CD14-positive monocyte (primary cell): ENCODE measurements at regions not wholly inside any gene's neighbourhood (a gene's known extent, or its start where the extent isn't known, plus 50 kb on each side); places are given as distances from the start of the nearest gene placed in this dataset.

ENCODE experiments used
- DNase-seq, 3 donors: peaks; one replicate each; pipeline ENCODE4 v3.0.0-alpha.2; 2011 to 2022
- H2AFZ ChIP-seq: 2 replicates; pipeline ENCODE4 v1.6.0; 2012; ENCODE audit warnings: mild to moderate bottlenecking, low read depth, low read length, inconsistent platforms; ENCODE audit not compliant: insufficient read depth, poor library complexity, severe bottlenecking
- H3K27ac ChIP-seq, 2 donors: 1 replicate in 1 of 2; 2 replicates in 1 of 2; pipeline ENCODE4 v1.5.1; 2012 to 2013; ENCODE audit warnings: low read length in 2 of 2, control low read depth in 1 of 2, inconsistent platforms in 1 of 2, low read depth in 1 of 2, mild to moderate bottlenecking in 1 of 2
- H3K27me3 ChIP-seq, 2 donors: one replicate each; pipeline versions ENCODE4 v1.6.0 to v1.6.1; 2011 to 2013; ENCODE audit warnings: low read length in 2 of 2; ENCODE audit not compliant: control insufficient read depth in 2 of 2, insufficient read depth in 2 of 2
- H3K36me3 ChIP-seq, 2 donors: replicated peaks in 1 of 2; 1 replicate in 1 of 2; 2 replicates in 1 of 2; pipeline versions ENCODE4 v1.5.1 to v1.6.1; 2012 to 2013; ENCODE audit warnings: low read length in 2 of 2, control low read depth in 1 of 2, inconsistent platforms in 1 of 2, mild to moderate bottlenecking in 1 of 2; ENCODE audit not compliant: insufficient read depth in 2 of 2, control insufficient read depth in 1 of 2
- H3K4me1 ChIP-seq, 2 donors: 1 replicate in 1 of 2; 2 replicates in 1 of 2; pipeline versions ENCODE4 v1.5.1 to v1.6.1; 2012 to 2013; ENCODE audit warnings: low read length in 2 of 2, control low read depth in 1 of 2, inconsistent platforms in 1 of 2, mild to moderate bottlenecking in 1 of 2, moderate library complexity in 1 of 2; ENCODE audit not compliant: insufficient read depth in 2 of 2, control insufficient read depth in 1 of 2
- H3K4me2 ChIP-seq: replicated peaks from 2 replicates; pipeline ENCODE3; 2012; ENCODE audit warnings: low read length, moderate library complexity, mild to moderate bottlenecking; ENCODE audit not compliant: poor library complexity, severe bottlenecking; ENCODE audit errors: extremely low read depth
- H3K4me3 ChIP-seq, 3 experiments: fragments of 200-600 bp in 1 of 3; sonication (generic) in 1 of 3; replicated peaks in 1 of 3; 1 replicate in 2 of 3; 2 replicates in 1 of 3; pipeline ENCODE4 v1.5.1; 2011 to 2013; ENCODE audit warnings: low read length in 3 of 3, mild to moderate bottlenecking in 3 of 3, control low read depth in 2 of 3, low read depth in 2 of 3, inconsistent platforms in 1 of 3, moderate library complexity in 1 of 3
- H3K79me2 ChIP-seq: 2 replicates; pipeline ENCODE4 v1.6.0; 2012; ENCODE audit warnings: mild to moderate bottlenecking, control low read depth, inconsistent platforms, low read length, moderate library complexity; ENCODE audit not compliant: insufficient read depth
- H3K9ac ChIP-seq: 2 replicates; pipeline ENCODE4 v1.6.0; 2017; ENCODE audit warnings: low read length, mild to moderate bottlenecking; ENCODE audit not compliant: insufficient read depth, poor library complexity, severe bottlenecking
- H3K9me3 ChIP-seq, 2 donors: replicated peaks in 1 of 2; 1 replicate in 1 of 2; 2 replicates in 1 of 2; pipeline versions ENCODE4 v1.5.1 to v1.6.1; 2012 to 2013; ENCODE audit warnings: low read length in 2 of 2, control low read depth in 1 of 2; ENCODE audit not compliant: control insufficient read depth in 1 of 2, insufficient read depth in 1 of 2
- H4K20me1 ChIP-seq: 2 replicates; pipeline ENCODE4 v1.6.0; 2012; ENCODE audit warnings: mild to moderate bottlenecking, low read length, control low read depth, moderate library complexity; ENCODE audit not compliant: insufficient read depth
- H3K27ac Mint-ChIP-seq, 7 donors: one replicate each; pipeline ENCODE4 v1.8.0; 2020; ENCODE audit warnings: mild to moderate bottlenecking in 7 of 7, mixed read lengths in 7 of 7, moderate library complexity in 6 of 7, inconsistent platforms in 2 of 7
- H3K27me3 Mint-ChIP-seq, 3 donors: one replicate each; pipeline ENCODE4 v1.8.0; 2021 to 2022; ENCODE audit warnings: low read depth in 3 of 3, mild to moderate bottlenecking in 3 of 3, mixed read lengths in 3 of 3, moderate library complexity in 3 of 3, inconsistent platforms in 1 of 3
- H3K36me3 Mint-ChIP-seq, 2 donors: one replicate each; pipeline ENCODE4 v1.8.0; 2020; ENCODE audit warnings: mixed read lengths in 2 of 2, inconsistent platforms in 1 of 2, mild to moderate bottlenecking in 1 of 2
- H3K4me1 Mint-ChIP-seq: one replicate; pipeline ENCODE4 v1.8.0; 2020; ENCODE audit warnings: mild to moderate bottlenecking, mixed read lengths
- H3K4me3 Mint-ChIP-seq, 2 donors: one replicate each; pipeline ENCODE4 v1.8.0; 2020; ENCODE audit warnings: mild to moderate bottlenecking in 2 of 2, mixed read lengths in 2 of 2, moderate library complexity in 1 of 2
- H3K9me3 Mint-ChIP-seq, 7 donors: one replicate each; pipeline ENCODE4 v1.8.0; 2020 to 2022; ENCODE audit warnings: mixed read lengths in 7 of 7, mild to moderate bottlenecking in 6 of 7, moderate library complexity in 6 of 7, inconsistent platforms in 2 of 7
- CTCF ChIP-seq: fragments of 200-600 bp; IDR thresholded peaks from one replicate; pipeline ENCODE4 v1.8.0; 2022; ENCODE audit warnings: antibody characterized with exemption, mild to moderate bottlenecking
- WGBS: methylation state at CpG from one replicate; pipeline ENCODE4 v1.1.5; 2013; ENCODE audit warnings: missing lambda C conversion rate; ENCODE audit not compliant: insufficient coverage; 5-methylcytosine and 5-hydroxymethylcytosine counted together
- intact Hi-C, 2 donors: fragments of 100-400 bp; cut with micrococcal nuclease; formaldehyde crosslinking; loops; one replicate each; pipeline versions ENCODE4 v1.15.0 to v1.15.1; 2023

GRCh38 chr18:1048032-1048431, 143.4 kb downstream of the ADCYAP1 start:
- Histone ChIP-seq H4K20me1 (no peaks in the 10 kb centered on the region), H3K27ac (no peak overlapping the region), H3K4me1 (no peaks in the 10 kb centered on the region), H3K4me3 (no peak overlapping the region), H3K4me2 (no peak overlapping the region), H3K27me3 (no peaks in the 10 kb centered on the region), H2AFZ (no peak overlapping the region), H3K9ac (no peak overlapping the region), H3K9me3 (no peaks in the 10 kb centered on the region), H3K79me2 (no peaks in the 10 kb centered on the region), H3K36me3 (no peaks in the 10 kb centered on the region)
- no peak for TF ChIP-seq CTCF
- no peaks in the 10 kb centered on the region for H3K27me3 Mint-ChIP-seq
- DNase-seq = no peak
- whole genome bisulfite sequencing = no CpG with 5 or more reads among the region's 4 CpGs
- H3K4me1 Mint-ChIP-seq = no peaks in the 10 kb centered on the region
- intact Hi-C loops = loop anchor here in 1 of 2 donors (10.0 kb wide), 1 partner anchor 57 kb away; no protein-coding TSS in a partner anchor
- H3K9me3 Mint-ChIP-seq = peaks cover 0 to 5% (median 2%) of the 10 kb centered on the region in 7 donors
- no peak overlapping the region for H3K27ac Mint-ChIP-seq
- no peak overlapping the region for H3K4me3 Mint-ChIP-seq
- H3K36me3 Mint-ChIP-seq = no peaks in the 10 kb centered on the region

- Histone ChIP-seq H4K20me1 (no peaks in the 10 kb centered on the region), H2AFZ (no peak overlapping the region), H3K27me3 (no peaks in the 10 kb centered on the region), H3K4me2 (no peak overlapping the region), H3K9me3 (no peaks in the 10 kb centered on the region), H3K4me3 (no peak overlapping the region), H3K9ac (no peak overlapping the region), H3K4me1 (no peaks in the 10 kb centered on the region), H3K27ac (no peak overlapping the region), H3K79me2 (no peaks in the 10 kb centered on the region), H3K36me3 (no peaks in the 10 kb centered on the region)
- Mint-ChIP-seq H3K27ac (no peak overlapping the region), H3K4me3 (no peak overlapping the region), H3K36me3 (no peaks in the 10 kb centered on the region), H3K4me1 (no peaks in the 10 kb centered on the region), H3K9me3 (peaks cover 0 to 5% (median 0%) of the 10 kb centered on the region in 7 donors), H3K27me3 (no peaks in the 10 kb centered on the region)
- TF ChIP-seq CTCF = no peak
- intact Hi-C loops = loop anchor here in 1 of 2 donors (10.0 kb wide), 1 partner anchor 56 kb away; no protein-coding TSS in a partner anchor
- no CpG with 5 or more reads among the region's 1 CpG for WGBS
- DNase-seq = no peak
Observed at GRCh38 chr18:1049173-1049572, 144.5 kb downstream of the ADCYAP1 start.
